ENCODE measurements at regions not wholly inside any gene's neighbourhood (a gene's known extent, or its start where the extent isn't known, plus 50 kb on each side); places are given as distances from the start of the nearest gene placed in this dataset.

DNA sequence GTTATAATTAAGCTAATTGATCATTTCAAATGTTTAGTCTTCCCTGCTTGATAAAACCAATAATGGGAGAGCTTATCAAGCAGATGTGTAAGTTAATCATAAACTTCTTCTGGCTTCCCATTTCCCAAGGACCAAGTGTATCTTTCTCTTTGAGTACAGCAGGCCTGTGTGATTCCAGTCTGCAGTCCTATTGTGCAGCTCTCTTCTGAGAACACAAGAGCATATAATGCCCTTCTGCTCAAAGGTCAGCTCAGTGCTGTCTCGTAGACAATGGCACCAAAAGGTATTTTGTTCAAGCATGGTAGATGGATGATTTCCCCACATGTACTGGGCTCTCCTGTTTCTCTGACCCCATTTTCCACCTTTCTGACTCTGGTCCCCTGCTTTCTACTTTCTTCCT is 101.8 kb upstream of the DYRK2 start:
- TF ChIP-seq CTCF (conservative IDR thresholded peaks at IDR 0.05; ENCODE audit: low read depth, low read length): no peak
- no peak for TF ChIP-seq FOS (IDR thresholded peaks at IDR 0.05; ENCODE audit: low read depth, low read length)
- TF ChIP-seq MAFK (IDR thresholded peaks at IDR 0.05; ENCODE audit: low read depth, low read length): no peak
- TF ChIP-seq POLR2A (IDR thresholded peaks at IDR 0.05; ENCODE audit: low read depth, low read length): no peak
